ENCODE measurements at regions not wholly inside any gene's neighbourhood (a gene's known extent, or its start where the extent isn't known, plus 50 kb on each side); places are given as distances from the start of the nearest gene placed in this dataset.

DNA sequence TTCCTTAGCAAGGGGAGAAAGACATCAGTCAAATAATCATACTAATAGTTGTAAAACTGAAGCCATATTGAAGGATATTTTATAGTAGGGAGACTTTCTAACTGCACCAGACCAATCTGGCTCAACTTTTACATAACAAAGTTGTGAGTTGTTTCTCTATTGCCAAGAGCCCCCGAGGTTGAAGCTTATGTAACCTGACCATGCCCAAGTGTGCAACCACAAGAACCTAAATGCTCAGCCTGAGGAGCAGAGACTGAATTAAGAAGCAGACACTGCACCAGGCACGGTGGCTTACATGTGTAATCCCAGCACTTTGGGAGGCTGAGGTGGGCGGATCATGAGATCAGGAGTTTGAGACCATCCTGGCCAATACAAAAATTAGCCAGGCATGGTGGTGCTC lies 77.3 kb upstream of the ARMC3 start:
- intact Hi-C loops (cut with micrococcal nuclease): loop anchor here (5.0 to 10.0 kb wide), 3 partner anchors 33 to 278 kb away; partner anchors contain the start of gene PIP4K2A
- H3K27ac ChIP-seq (ENCODE audit: extremely low read depth, low read depth, low read length): no peak overlapping the region; the same call in 2 of the 3 replicates
- H3K9me1 ChIP-seq (ENCODE audit: control insufficient read depth, insufficient read depth, low read length): no peaks in the 10 kb centered on the region
- FAIRE-seq (no peak), DNase-seq (ENCODE audit: extremely low read depth in 1 of 4, low spot score in 3 of 4) (no peak), ATAC-seq (no peak)
- TF ChIP-seq RBBP5 (IDR thresholded peaks at IDR 0.05; ENCODE audit: borderline replicate concordance, insufficient read depth, low read length, poor library complexity, severe bottlenecking) (no peak), COPS2 (conservative IDR thresholded peaks at IDR 0.05) (no peak), TGIF2 (CRISPR knock-in tag; IDR thresholded peaks at IDR 0.05) (no peak), HLTF (IDR thresholded peaks at IDR 0.05) (no peak), TCFL5 (CRISPR knock-in tag; conservative IDR thresholded peaks at IDR 0.05) (no peak), KAT8 (IDR thresholded peaks at IDR 0.05; ENCODE audit: low read depth) (no peak), KDM4B (IDR thresholded peaks at IDR 0.05; ENCODE audit: borderline replicate concordance in 2 of 2, low read depth in 1 of 2) (no peak), ZKSCAN8 (CRISPR knock-in tag; IDR thresholded peaks at IDR 0.05) (no peak), HNRNPLL (IDR thresholded peaks at IDR 0.05; ENCODE audit: low read depth, low read length, poor library complexity, severe bottlenecking) (no peak), NCOA1 (IDR thresholded peaks at IDR 0.05; ENCODE audit: low read depth) (no peak)
- TF ChIP-seq, protein P1, sequence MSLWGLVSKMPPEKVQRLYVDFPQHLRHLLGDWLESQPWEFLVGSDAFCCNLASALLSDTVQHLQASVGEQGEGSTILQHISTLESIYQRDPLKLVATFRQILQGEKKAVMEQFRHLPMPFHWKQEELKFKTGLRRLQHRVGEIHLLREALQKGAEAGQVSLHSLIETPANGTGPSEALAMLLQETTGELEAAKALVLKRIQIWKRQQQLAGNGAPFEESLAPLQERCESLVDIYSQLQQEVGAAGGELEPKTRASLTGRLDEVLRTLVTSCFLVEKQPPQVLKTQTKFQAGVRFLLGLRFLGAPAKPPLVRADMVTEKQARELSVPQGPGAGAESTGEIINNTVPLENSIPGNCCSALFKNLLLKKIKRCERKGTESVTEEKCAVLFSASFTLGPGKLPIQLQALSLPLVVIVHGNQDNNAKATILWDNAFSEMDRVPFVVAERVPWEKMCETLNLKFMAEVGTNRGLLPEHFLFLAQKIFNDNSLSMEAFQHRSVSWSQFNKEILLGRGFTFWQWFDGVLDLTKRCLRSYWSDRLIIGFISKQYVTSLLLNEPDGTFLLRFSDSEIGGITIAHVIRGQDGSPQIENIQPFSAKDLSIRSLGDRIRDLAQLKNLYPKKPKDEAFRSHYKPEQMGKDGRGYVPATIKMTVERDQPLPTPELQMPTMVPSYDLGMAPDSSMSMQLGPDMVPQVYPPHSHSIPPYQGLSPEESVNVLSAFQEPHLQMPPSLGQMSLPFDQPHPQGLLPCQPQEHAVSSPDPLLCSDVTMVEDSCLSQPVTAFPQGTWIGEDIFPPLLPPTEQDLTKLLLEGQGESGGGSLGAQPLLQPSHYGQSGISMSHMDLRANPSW (CRISPR knock-in tag; IDR thresholded peaks at IDR 0.05): no peak
- TF ChIP-seq, protein P2, sequence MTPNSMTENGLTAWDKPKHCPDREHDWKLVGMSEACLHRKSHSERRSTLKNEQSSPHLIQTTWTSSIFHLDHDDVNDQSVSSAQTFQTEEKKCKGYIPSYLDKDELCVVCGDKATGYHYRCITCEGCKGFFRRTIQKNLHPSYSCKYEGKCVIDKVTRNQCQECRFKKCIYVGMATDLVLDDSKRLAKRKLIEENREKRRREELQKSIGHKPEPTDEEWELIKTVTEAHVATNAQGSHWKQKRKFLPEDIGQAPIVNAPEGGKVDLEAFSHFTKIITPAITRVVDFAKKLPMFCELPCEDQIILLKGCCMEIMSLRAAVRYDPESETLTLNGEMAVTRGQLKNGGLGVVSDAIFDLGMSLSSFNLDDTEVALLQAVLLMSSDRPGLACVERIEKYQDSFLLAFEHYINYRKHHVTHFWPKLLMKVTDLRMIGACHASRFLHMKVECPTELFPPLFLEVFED (CRISPR knock-in tag; conservative IDR thresholded peaks at IDR 0.05): no peak
- no TSS peak for BruUV-seq (replicated peaks)
- no peaks in the 10 kb centered on the region for H3K27me3 ChIP-seq (ENCODE audit: control insufficient read depth in 2 of 2, insufficient read depth in 2 of 2, low read length in 2 of 2)
- in situ Hi-C loops (cut with MboI): no loop called here
- peaks cover 0 to 25% of the 10 kb centered on the region in 2 experiments; a peak in 3 of 5 replicates for H3K4me1 ChIP-seq (replicated peaks in 1 of 2; ENCODE audit: control insufficient read depth in 2 of 2, insufficient read depth in 2 of 2, low read length in 2 of 2)
- H2AFZ ChIP-seq (ENCODE audit: low read depth, low read length): no peak overlapping the region
- no peak overlapping the region for H3K4me2 ChIP-seq (ENCODE audit: insufficient read depth, low read length)
- no peaks in the 10 kb centered on the region for H3K36me3 ChIP-seq (ENCODE audit: control insufficient read depth, insufficient read depth, low read length)
- H4K20me1 ChIP-seq (replicated peaks; ENCODE audit: control insufficient read depth, insufficient read depth, low read length): no peaks in the 10 kb centered on the region
- 57% methylated on average over 3 of the region's 3 CpGs for WGBS (ENCODE audit: insufficient coverage, low coverage, missing lambda C conversion rate)
- no peak overlapping the region for H3K9ac ChIP-seq (ENCODE audit: insufficient read depth in 1 of 2, low read depth in 2 of 2, low read length in 2 of 2)
- ChIA-PET POLR2A (interaction anchor here (0.9 kb wide), 1 partner anchor 15 kb away, joined by 3 read pairs; no protein-coding TSS in a partner anchor), CTCF (ENCODE audit: low intra/inter-chr PET ratio) (no interaction called here)
- no peaks in the 10 kb centered on the region for H3K9me3 ChIP-seq (replicated peaks; ENCODE audit: control insufficient read depth, insufficient read depth, low read depth, low read length)
- H3K79me2 ChIP-seq (ENCODE audit: control insufficient read depth, insufficient read depth, low read length): no peaks in the 10 kb centered on the region
- no peak overlapping the region for H3K4me3 ChIP-seq
